GM21723 (cell line): ENCODE measurements at regions not wholly inside any gene's neighbourhood (a gene's known extent, or its start where the extent isn't known, plus 50 kb on each side); places are given as distances from the start of the nearest gene placed in this dataset.
A peak's percentile ranks its signal among the peaks of the same experiment; 100 is the strongest.

Experiments
- ATAC-seq: cut with Tn5 transposase; IDR thresholded peaks from one replicate; pipeline ENCODE4 v1.9.1; 2021; ENCODE audit warnings: mild to moderate bottlenecking, moderate library complexity; ENCODE audit not compliant: unreplicated experiment

DNA sequence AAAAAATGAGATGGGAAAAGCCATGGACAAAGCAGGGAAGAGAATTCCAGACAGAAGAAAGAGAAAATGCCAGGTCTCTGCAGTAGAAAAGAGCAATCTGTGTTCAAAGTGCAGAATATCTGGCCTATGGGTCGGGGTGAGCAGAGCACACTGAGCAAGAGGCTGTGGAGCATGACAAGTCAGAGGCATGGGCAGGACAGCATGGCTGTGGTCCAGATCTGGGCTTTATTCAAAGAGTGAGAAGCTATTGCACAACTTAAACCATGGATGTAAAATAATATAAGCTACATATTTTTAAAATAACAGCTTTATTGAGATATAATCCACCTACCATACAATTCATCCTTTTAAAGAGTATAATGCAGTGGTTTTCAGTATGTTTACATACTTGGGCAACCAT, 133.1 kb upstream of the SPDL1 start:
- ATAC-seq: no peak

GRCh38 chr5:169448826-169449225, 134.7 kb upstream of the SPDL1 start:
- ATAC-seq: no peak

DNA sequence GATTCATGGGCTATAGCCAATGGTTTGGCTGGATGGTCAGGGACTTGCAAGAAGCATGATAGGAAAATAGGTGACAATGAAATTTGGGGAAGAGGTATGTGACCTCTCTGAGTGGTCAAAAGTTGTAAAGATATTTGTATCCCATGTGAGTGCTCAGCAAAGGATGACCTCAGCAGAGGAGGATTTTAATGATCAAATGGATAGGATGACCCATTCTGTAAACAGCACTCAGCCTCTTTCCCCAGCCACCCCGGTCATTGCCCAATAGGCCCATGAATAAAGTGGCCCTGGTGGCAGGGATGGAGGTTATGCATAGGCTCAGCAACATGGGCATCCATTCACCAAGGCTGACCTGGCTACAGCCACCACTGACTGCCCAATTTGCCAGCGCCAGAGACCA, 138.4 kb upstream of the SPDL1 start:
- ATAC-seq: no peak

GRCh38 chr5:169442913-169443784, 140.4 kb upstream of the SPDL1 start:
- ATAC-seq: no peak

GRCh38 chr5:169442403-169442874, 141.1 kb upstream of the SPDL1 start:
- no peak for ATAC-seq

GRCh38 chr5:169440107-169440705, 139.3 kb upstream of the SLIT3 start:
- ATAC-seq: no peak

DNA sequence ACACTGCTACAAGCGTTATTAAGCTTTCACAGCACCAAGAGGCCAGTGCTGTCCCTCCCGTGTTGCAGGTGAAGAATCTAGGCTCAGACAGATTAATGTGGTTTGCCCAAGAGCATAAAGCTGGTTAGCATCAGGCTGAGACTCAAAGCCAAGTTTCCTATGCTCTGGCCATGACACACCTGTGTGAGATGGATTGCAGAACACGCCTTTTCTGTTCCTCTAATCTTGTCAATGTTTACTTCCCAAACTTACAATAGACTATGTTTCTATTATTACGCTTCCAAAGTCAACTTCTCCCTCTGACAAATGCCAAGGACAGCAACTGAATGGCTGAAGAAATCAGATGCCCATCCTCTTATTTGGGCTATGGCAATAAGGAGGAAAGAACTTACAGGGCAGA, 138.4 kb upstream of the SLIT3 start:
- ATAC-seq: no peak

GRCh38 chr5:169435506-169436229, 134.7 kb upstream of the SLIT3 start:
- no peak for ATAC-seq

DNA sequence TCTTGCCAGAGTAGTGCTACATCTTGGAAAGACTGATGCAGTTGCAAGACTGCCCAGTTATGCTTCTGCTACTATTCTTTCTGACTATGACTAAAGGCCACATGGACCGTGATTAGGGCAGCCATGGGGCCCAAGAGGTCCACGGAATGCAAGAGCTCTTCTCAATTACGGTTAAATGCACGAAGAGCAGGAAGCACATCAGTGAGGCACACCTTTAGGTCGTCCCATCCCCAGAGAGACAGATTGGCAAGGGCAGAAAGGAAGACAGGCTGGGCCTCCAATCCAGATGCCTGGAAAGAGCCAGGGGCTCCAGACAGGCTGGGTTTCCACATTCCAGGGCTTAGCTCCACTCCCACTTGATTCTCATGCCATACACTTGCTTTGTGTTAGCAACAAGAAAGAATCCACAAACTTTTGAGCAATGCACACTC, 132.3 kb upstream of the SLIT3 start:
- ATAC-seq: no peak

DNA sequence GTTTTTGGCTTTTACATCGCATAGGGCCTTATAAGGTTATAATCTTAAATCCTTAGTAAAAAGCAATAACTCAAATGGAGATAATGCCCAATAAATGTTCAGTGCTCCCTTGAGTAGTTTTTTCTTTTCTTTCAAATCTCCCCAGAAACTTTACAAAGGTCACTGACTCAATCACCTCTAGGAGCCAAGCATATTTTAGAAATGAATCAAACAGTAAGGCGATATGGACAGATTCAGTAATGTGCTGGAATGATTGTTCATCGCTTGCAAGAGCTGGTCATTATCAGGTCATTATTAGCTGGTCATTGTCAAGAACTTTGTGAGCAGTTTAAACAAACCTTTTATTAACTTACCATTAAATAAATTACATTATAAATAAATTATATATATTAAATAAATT, 130.4 kb upstream of the SLIT3 start:
- no peak for ATAC-seq

GRCh38 chr5:169430671-169431070, 129.7 kb upstream of the SLIT3 start:
- ATAC-seq: no peak

GRCh38 chr5:169429044-169429443, 128.1 kb upstream of the SLIT3 start:
- no peak for ATAC-seq

DNA sequence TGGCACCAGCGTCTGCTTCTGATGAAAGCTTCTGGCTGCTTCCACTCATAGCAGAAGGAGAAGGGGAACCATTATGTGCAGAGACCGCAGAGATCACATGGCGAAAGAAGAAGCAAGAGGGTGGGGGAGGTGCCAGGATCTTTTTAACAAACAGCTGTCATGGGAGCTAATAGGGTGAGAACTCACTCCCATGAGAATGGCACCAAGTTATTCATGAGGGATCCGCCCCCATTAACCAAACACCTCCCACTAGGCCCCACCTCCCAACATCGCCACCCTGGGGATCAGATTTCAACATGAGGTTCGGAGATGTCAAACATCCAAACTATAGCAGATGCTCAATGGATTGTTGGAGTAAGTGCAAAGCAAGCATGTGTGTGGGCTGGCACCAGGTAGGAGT, 125.8 kb upstream of the SLIT3 start:
- ATAC-seq: no peak

DNA sequence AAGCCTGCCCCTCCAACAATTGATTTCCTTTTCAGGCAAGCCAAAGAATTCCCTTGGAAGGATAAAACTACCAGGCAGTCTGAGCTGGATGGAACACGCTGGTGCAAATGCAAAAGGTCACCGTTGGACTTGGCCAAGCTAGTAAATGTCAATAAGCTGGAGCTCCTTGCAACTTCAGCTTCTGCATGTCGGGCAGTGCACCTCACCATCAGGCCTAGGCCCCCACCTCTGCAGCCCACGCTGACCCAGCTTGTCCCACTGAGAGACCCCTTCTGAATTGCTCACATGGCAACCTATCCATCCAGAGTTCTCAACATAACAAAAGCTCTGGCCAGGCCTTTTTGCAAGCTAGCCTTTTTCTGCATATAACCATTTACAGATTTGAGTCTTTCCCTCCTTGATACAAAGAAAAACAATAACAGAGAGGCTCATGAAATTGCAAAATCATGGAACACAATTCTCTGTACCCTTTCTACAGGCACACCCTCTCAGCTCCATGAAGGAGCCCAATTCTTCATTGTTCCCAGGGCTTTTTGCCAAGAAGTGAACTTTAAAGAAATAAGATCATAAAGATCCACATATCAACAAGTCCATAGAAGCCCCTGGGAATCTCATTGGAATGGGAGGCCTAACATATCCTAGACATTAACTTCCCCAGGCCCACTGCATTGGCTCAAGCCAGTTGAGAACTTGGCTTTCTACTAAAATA, 123.9 kb upstream of the SLIT3 start:
- ATAC-seq: no peak

DNA sequence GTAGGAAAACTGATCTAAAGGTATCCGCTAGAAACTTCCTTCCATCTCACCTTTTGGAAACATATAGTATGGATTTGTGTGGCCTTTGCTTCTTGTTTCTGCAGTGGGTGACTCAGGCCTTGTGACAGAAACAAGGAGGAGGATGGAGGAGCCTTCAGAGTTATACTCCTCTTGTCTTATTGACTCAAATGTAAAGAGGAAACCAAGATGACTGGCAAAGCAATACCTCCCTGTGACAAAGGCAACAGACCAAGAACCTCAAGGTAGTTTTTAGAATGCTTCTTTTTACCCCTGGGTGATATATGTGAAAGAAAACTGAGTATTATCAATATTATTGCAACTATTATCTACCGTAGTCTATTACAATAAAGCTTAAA, 123.3 kb upstream of the SLIT3 start:
- no peak for ATAC-seq

DNA sequence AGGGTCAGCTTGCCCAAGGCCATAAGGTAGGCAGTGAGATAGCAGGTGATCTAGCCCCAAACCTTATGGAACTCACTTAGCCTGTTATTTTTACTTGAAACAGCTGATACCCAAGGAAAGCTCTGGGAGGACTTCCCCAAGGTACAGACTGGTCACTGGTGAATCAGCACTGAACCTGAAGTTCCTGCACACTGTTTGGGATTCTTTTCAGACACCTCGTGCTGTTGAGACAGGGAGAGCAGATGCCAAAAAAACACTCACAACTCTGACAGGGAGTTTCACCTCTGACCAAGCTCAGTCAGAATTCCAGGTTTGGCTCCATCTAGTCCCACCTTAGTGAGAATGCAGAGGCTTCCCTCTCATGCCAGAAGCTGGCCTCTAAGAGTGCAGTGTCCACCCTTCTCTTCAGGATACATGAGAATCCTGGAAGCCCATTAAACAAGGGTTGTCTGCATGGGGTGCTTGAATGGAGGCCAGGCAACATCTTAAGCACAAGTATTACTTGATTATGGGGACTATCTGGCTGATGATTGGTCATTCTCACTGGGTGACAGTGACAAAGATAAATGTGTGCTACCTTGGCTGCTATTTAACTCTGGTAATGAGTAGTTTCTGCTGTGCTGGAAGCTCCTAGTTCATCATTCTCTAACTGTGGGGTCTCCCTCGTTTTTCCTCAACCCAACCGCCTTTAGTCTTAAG, 122.8 kb upstream of the SLIT3 start:
- no peak for ATAC-seq

DNA sequence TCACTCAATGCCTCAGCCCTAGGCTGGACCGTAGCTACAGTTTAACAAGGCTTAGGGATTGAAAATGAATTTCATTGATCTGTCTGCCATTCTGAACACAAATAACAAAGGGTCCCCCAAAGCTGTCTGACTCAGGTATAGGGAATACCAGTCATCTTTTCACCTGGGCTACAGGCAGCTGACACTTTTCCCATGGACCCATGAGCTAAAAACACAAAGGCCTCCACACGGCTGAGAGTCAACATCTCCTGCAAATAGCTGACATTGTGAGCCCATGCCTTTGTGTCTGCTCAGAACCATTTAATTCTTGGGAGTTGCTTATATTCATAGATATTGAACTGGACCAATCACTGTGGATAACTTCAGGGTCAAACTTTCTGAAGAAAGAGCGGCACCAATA, 121.1 kb upstream of the SLIT3 start:
- ATAC-seq: no peak

DNA sequence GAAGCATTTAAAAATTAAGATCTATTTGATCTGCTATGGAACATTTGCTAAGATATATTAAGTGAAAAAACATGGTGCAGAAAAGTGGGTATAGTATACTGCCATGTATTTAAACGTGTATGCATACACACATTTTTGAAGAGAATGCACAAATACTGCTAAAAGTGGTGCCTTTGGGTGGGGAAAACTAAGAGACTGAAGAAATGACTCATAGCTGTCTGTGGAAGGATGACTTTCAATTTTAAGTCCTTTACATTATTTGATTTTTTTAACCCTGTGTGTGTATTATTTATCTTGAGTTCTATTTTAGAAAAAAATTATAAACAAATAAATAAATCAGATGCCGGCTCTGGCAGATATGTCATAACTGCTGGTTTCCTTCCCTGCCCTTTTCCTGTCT, 120.7 kb upstream of the SLIT3 start:
- ATAC-seq: no peak

- ATAC-seq: no peak
Observed at GRCh38 chr5:169417676-169418075, 116.7 kb upstream of the SLIT3 start.

- peak; percentile 98 for ATAC-seq
Observed at GRCh38 chr5:169416583-169417196, 115.8 kb upstream of the SLIT3 start.
